Activated CD8-positive, alpha-beta memory T cell treated with anti-CD3 and anti-CD28 coated beads for 1 hour (primary cell): ENCODE measurements at regions not wholly inside any gene's neighbourhood (a gene's known extent, or its start where the extent isn't known, plus 50 kb on each side); places are given as distances from the start of the nearest gene placed in this dataset.
"Not testable (repeated sequence)": the region's sequence is repeated elsewhere in the genome, so short reads cannot be mapped to it uniquely, and the experiment has no call there.

ENCODE experiments used
- DNase-seq, 2 donors: peaks; one replicate each; pipeline ENCODE4 v3.0.0-alpha.2; 2020; ENCODE audit warnings: low read depth in 1 of 2; ENCODE audit errors: extremely low read depth in 1 of 2

DNA sequence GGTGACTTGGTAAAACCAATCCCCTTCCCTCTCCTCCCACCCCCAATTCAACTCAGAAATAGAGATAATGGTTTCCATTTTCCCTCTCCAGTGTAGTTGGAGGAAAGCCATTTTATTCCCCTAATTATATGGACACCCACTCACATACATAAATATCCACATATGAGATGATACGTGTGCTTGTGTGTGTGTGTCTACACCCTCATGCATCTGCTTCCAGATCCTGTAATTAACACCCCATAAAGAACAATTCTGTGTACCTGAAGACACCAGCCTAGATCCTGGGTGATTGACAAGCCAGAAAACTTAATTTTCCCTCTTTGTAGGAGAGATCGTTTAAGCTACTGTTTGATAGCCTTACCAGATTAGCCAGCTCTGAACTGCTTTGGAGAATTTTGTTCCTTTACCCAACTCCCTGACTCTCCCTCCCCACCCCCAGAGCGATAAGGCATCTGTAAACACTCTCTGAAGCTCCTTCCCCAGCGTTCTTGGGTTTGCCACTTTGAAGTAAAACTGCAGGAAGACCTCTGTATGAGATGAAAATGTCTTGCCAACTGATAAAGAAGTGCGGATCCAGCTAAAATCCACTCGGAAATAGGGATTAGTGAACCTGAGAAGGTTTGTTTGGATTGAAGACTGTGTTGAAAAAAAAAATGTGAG lies 175.7 kb downstream of the RGS9 start:
- DNase-seq: no peak

- no peak for DNase-seq
These were observed 174.1 kb downstream of the RGS9 start for GRCh38 chr17:65311261-65311660.

- DNase-seq: no peak
These were observed 170.8 kb downstream of the RGS9 start for GRCh38 chr17:65307961-65308316.

DNA sequence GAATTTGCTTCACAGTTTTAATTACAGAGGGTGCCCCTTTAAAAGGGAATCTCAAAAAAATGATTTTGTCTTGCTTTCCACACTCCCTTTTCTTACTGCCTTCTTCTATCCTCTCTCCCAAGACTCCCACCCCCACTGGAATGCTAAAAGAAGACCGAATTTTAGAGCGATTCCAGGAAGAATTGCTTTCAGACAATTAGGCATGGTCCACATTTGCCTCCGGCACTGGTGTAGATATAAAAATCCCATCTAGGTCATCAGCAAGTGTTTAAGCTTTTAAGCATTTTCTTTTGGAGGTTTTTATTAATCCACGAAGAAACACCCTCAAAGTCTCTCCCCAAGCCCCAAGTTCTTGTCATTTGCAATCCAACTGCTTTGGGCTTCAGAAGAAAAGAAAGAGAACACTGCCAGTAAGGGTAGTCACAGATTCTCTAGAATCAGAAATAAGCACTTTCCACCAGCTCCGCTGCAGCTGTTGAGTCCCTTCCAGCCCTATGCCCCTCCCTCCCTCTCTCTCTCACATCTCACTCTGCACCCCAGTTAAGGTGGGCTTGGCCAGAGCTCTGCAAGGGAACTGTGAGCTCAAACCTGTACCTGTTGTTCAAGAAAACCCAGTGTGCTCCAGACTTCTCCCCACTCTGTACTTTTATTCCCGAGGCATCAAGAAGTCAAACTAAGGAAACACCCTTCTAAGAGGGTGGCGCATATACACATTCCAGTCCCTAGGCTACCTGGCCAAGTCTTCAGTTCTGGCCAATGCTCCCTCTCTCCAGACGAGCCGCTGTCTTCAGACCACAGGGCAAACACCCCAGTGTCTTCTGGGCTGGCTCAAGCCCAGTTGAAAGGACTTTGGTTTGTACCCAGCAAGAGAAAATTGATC lies 170.2 kb downstream of the RGS9 start:
- no peak for DNase-seq

DNA sequence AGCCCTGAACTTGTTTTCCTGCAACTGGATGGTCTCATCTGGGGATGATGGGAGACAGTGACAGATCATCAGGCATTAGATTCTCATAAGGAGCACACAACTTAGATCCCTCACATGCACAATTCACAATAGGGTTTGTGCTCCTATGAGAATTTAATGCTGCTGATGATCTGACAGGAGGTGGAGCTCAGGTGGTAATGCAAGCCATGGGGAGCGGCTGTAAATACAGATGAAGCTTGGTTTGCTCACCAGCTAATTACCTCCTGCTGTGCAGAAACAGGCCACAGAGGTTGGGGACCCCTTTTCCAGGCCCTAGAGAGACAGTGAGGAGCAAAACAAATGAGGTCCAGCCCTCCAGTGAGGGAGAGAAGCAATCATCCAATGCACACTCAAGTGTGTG lies 168.6 kb downstream of the RGS9 start:
- no peak for DNase-seq

DNA sequence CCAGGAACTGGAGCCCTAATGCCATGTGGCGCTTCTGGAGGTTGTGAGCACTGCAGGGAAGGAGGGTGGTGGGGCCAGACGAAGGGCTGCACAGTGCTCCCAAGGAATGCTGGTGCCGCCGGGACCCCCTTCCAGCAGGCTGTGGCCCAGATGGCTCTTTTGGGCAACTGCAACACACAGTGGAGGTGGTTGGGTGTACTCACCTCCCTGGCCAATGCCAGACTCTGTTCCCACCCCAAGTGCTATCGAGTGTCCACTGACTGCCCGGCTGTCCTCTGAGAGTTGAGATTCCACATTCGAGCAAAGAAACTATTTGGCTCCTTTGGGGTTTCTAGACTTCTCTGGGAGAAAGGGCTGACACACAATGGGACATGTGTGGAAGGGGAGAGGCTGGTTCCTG lies 167.9 kb downstream of the RGS9 start:
- DNase-seq: no peak

GRCh38 chr17:65301882-65302281 lies 164.7 kb downstream of the RGS9 start:
- DNase-seq: not testable (repeated sequence)

DNA sequence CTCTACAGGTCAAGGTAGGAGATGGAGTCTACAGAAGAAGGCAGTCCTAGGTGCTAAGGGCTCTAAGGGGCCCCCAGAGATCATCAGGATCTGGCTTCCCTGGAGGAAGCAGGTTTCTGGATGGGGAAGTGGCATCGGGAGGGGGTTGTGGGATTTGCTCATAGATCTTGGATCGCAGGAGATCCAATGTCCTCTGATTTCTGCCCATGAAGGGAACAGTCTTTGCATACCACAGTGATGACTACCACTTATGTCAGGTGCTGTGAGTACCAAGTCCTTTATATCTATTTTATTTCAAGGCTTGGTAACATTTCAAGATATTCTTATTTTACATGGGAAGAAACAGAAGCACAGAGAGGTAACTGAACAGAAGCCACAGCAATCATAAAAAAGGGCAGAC lies 164.0 kb downstream of the RGS9 start:
- no peak for DNase-seq

DNA sequence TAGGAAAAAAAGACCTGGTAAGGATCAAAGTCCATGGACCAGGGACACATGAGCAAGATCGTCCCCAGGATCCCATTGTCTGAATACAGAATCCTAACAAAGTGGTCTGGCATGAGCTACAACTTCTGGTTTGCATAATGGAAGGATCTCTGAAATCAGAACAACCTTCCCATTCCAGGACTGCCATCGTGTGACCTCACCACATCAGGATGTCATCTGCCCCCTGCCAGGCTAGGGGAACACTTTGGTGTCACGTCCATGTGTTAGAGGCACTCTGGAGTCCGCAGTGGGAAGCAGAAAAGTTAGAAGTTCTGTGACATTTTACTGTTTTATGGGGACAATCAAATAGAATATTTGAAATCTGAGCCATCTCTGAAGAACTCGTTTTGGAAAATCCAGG lies 160.7 kb downstream of the RGS9 start:
- DNase-seq: no peak

DNA sequence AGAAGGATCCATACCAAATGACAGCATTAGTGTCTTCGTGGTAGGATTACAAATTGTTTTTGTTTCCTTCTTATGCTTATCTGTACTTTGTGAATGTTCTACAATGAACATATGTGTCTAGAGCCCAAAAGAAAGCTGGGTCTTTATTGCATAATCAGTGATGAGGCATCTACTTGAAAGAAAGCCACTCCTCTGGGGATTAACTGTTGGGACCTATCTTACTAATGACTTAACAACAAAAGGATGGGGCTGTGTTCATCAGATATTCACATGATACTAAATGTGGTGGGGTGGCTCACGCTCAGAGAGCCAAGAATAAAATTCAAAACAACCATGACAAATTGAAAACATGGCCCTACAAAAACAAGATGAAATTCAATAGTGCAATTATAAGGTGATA lies 160.2 kb downstream of the RGS9 start:
- no peak for DNase-seq

GRCh38 chr17:65294181-65294719 lies 157.1 kb downstream of the RGS9 start:
- peak; percentile 25 to 32 for DNase-seq

DNA sequence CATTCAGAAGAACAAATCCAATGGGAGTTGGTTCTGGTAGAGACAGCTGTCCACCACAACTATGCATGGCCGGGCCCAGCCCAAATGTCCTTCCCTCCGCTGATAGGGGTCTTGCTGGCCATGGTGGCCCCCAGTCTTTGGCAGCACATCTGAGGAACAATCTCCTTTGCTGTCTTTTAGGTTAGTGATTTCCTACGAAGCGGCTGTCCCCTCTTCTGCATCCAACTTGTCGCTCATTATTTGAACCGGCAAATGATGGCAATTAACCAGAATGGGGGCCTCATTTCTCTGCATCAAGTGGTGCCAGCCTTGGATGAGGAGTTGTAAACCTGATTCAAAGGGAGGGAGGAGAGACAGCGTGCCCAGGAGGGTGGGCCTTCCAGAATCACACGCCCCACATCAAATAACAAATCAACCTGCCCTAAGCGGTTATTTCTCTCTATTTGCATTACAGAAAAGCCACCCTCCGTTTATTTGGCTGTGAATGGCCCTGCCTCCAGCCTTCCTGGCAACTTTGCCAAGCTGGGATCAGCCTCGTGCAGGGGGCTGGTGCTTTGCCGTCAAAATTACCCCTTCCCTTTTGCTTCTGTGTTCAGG lies 156.5 kb downstream of the RGS9 start:
- DNase-seq: no peak

GRCh38 chr17:65292430-65292829 lies 155.3 kb downstream of the RGS9 start:
- DNase-seq: no peak

DNA sequence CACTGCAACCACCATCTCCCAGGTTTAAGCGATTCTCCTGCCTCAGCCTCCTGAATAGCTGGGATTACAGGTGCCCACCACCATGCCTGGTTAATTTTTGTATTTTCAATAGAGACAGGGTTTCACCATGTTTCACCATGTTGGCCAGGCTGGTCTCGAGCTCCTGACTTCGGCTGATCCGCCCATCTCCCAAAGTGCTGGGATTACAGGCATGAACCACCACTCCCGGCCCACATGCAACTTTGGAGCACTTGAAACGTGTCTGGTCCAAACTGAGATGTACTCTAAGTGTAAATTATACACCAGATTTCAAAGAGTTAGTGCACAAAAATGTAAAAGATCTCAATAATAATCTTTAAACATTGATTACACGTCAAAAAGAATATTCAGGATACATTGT lies 154.1 kb downstream of the RGS9 start:
- not testable (repeated sequence) for DNase-seq

- no peak for DNase-seq
These were observed 153.4 kb downstream of the RGS9 start for GRCh38 chr17:65290616-65291015.

- no peak for DNase-seq
These were observed 152.9 kb downstream of the RGS9 start for GRCh38 chr17:65290056-65290455.

- no peak for DNase-seq
These were observed 149.9 kb downstream of the RGS9 start for GRCh38 chr17:65287040-65287439.

- no peak for DNase-seq
These were observed 146.5 kb downstream of the RGS9 start for GRCh38 chr17:65283704-65284103.

- no peak for DNase-seq
These were observed 142.3 kb downstream of the RGS9 start for GRCh38 chr17:65279456-65279855.

DNA sequence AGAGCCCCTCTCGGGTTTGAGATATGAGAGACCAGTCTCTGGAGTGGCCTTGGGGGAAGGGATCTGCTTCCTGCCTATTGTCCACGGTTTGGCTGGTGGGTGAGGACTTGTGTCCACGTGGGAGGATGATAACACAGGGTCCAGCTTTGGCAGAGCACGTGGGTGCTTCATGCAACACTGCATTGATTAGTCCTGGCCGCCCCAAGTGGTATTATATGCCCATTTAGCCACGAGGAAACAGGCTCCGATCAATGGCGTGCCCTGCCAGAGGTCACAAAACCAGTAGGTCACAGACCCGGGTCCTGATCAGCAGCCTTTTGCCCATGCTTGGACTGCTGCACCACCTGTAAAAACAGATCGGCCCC lies 141.6 kb downstream of the RGS9 start:
- DNase-seq: no peak

DNA sequence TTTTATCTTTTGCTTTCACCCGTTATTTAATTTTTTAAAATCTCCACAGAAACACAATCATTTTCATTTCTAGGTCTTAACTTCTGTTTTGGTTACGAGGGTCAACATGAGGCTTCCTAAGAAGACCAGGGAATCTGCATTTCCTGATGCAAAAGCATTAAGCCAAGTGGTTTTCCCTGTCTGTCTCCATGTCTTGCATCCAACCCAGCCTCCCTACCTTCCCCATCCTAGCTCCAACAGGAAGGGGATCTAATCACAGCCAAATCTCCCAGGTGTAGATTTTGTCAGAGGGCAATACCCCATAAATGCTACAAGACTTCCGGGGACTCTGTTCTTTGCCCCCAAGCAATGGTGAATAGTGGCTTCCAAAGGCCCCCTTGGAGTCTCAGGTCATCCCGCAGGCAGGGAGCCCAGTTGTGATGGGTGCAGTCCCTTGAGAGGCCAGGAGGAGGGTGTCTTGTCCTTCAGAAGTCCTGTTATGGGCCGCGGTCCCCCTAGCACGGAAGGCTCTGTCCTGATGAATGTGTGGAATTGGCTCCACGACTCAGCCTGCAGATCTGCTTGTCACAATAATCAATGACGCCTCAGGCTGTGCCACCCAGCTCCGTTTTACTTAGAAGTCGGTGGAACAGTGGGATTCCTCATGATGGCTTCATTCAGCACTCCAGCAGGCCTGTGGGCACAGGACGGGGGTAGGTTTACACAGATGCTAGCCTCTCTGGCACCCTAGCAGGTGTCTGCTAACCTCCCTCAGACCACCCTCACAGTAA lies 141.1 kb downstream of the RGS9 start:
- DNase-seq: no peak
